Islet of Langerhans (tissue), 1 donor: ENCODE measurements at regions not wholly inside any gene's neighbourhood (a gene's known extent, or its start where the extent isn't known, plus 50 kb on each side); places are given as distances from the start of the nearest gene placed in this dataset.
"Not testable (repeated sequence)": the region's sequence is repeated elsewhere in the genome, so short reads cannot be mapped to it uniquely, and the experiment has no call there.

ENCODE experiments used
- FAIRE-seq: peaks from one replicate; lab custom pipeline; 2011; peaks lifted over from hg19 to GRCh38; lab: Jason Lieb, UNC

DNA sequence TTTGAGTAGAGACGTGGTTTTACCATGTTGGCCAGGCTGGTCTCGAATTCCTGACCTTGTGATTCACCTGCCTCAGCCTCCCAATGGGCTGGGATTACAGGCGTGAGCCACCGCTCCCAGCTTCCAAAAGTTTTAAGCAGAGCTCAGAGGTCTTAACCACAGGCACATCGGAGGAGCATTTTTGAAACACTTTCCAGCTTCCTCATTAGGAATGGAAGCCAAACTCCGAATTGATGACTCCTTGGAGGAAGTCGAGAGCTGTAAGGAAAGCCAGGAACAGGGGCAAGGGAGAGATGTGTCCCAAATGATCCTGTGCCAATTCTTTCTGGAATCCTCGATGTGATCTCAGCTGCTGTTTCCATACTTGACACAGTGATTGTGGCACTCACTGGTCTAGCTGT, 56.2 kb upstream of the CCZ1B start:
- FAIRE-seq: not testable (repeated sequence)

DNA sequence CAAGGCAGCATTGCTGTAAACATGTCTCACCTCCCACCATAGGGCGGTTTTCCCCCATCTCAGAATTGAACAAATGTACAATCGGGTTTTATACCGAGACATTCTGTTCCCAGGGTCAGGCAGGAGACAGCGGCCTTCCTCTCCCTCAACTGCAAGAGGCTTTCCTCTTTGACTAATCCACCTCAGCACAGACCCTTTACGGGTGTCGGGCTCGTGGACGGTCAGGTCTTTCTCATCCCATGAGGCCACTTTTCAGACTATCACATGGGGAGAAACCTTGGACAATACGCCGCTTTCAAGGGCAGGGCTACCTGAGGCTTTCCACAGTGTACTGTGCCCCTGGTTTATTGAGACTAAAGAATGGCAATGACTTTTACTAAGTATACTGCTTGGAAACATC, 57.7 kb upstream of the CCZ1B start:
- FAIRE-seq: not testable (repeated sequence)

DNA sequence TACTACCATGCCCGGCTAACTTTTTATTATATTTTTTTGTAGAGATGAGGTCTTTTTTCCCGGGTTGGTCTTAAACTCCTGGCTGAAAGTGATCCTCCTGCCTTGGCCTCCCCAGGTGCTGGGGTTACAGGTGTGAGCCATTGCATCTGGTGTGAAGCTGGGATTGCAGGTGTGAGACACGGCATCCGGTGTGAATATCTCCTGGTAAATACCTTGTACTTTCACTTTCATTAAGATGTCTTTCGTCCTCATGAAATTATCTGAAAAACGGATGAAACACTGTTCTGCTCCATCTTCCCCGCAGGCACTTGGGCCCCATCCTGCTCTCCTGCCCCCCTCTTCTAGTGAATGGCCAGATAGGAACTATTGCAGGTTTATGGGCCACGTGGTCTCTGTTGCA, 60.1 kb upstream of the CCZ1B start:
- FAIRE-seq: no peak

- not testable (repeated sequence) for FAIRE-seq
Observed at GRCh38 chr7:6888267-6889045, 62.4 kb upstream of the CCZ1B start.

DNA sequence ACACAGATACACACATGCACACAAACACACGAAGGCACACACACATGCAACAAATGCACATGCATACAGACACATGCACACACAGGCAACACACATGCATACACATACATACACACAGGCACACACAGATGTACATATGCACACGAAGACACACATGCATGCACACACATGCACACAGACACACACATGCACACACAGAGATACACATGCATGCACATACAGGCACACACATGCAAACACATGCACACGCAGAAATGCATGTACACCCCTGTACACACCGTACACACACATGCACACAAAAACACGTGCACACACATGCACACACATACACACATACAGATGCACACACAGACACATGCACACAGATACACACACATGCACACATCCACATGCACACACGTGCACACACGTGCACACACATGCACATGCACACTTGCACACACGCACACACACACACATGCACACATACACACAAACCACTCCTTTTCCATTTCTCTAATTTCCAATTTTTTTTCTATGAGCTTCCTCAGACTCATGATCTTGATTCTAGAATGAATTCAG, 63.3 kb upstream of the CCZ1B start:
- FAIRE-seq: no peak

DNA sequence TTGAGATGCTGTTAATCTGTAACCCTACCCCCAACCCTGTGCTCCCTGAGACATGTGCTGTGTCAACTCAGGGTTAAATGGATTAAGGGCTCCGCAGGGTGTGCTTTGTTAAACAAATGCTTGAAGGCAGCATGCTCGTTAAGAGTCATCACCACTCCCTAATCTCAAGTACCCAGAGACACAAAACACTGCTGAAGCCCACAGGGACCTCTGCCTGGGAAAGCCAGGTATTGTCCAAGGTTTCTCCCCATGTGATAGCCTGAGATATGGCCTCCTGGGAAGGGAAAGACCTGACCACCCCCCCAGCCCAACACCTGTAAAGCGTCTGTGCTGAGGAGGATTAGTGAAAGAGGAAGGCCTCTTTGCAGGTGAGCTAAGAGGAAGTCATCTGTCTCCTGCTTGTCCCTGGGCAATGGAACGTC, 76.0 kb upstream of the CCZ1B start:
- not testable (repeated sequence) for FAIRE-seq

- not testable (repeated sequence) for FAIRE-seq
Observed at GRCh38 chr7:6903289-6903688, 77.2 kb upstream of the CCZ1B start.

GRCh38 chr7:6903792-6904191, 77.7 kb upstream of the CCZ1B start:
- FAIRE-seq: not testable (repeated sequence)

GRCh38 chr7:6917258-6917657, 91.2 kb upstream of the CCZ1B start:
- FAIRE-seq: no peak

- FAIRE-seq: not testable (repeated sequence)
Observed at GRCh38 chr7:6919169-6919568, 93.1 kb upstream of the CCZ1B start.

DNA sequence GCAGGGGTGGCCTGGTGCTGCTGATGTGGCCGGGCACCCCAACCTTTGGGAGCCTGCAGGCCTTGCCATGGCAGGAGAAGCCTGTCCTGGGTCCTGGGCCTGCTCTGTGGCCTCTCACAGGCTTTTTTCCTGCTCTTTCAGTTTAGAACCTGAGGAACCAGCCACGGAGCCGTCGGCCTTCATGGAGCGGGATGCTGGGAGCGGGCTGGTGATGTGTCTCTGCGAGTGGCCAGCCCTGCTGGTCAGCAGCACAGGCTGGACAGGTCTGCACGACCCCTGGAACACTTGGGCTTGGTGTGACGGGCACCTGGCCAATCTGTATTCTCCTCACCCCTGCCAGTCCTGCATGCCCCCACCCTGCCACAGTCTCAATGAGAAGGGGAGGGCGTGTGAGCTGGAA, 98.4 kb upstream of the CCZ1B start:
- not testable (repeated sequence) for FAIRE-seq

DNA sequence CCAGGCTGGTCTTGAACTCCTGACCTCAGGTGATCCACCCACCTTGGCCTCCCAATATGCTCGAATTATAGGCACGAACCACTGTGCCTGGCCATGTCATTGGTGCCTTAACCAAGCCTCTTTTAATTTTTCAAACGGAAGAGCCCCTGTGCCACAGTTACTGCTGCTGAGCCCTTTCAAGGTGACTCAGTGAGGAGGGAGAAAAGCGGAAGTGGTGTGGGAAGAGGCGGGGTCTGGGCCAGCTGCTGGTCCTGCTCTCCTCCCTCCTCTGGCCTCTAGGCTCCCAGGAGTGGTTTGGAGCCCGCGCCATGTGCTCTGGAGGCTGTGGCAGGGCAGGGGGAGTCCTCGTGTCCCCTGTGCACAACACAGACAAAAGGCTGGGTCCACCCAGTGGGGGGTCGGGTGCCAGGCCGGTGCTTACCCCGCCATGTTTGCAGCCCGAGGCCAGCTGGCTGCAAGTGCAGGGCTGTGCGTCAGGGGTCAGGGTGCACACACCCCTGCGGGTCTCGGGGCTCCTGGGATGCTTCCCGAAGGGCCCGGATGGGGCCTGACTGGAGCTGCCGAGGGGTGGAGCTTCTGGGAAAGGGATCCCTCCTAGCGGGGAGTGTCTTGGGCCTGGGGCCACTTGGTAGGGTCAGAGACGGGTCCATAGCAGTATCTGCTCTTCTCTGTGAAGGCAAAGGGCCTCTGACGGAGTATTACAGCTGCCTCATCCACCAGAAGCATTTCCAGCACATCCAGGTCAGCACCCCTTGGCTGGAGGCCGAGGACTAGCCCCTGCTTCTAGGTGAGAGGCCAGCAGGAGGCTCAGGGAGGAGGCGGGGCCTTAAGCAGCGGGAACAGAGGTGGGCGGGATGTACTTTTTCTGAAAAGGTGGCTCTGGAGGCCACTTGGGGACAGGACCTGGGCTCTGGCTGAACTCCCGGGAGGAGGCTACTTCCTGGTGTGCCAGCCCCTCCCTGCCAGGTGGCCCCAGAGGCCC, 100.4 kb upstream of the CCZ1B start:
- FAIRE-seq: not testable (repeated sequence)

GRCh38 chr7:6927643-6928042, 101.6 kb upstream of the CCZ1B start:
- FAIRE-seq: not testable (repeated sequence)

DNA sequence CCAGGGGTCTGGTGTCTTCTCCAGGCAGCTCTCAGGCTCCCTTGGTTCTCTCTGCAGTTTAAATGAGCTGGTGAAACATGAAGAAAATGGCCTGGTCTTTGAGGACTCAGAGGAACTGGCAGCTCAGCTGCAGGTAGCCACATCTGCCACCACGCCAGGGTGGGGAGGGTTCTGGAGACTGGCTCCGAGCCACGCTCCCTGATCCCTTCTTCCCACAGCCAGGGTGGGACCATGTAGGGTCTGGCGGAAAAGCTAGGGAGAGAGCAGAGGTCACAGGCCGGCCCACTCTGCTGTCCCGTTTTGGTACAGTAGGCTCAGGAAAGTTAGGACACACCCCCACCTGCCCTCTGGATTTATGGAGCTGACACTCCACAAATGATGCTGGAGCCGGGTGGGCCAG, 103.5 kb upstream of the CCZ1B start:
- not testable (repeated sequence) for FAIRE-seq

DNA sequence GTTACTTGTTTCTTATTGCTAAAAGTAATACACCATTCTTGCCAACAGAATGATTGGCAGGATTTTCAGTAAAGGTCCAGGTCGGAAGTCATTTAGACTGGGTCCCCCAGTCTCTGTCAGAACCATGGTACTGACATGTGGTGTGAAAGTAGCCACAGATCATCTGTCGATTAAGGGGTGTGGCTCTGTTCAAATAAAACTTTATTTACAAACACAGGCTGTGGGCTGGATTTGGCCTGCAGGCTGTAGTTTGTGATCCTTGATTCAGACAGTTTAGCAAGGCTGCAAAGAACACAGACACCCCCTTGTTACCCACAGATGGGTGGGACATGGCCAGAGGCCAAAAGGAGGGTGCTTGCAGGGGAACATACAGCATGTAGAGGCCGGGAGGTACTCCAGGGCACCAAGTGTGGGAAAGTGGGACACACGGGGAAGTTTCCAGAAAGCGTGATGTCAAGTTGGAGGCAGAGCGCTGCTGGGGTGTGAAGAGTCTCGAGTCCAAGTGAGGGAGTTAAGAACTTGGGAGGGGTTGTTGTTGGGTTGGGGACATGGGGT, 104.1 kb upstream of the CCZ1B start:
- not testable (repeated sequence) for FAIRE-seq

- FAIRE-seq: not testable (repeated sequence)
Observed at GRCh38 chr7:6930787-6931186, 104.7 kb upstream of the CCZ1B start.

GRCh38 chr7:6931456-6931855, 105.4 kb upstream of the CCZ1B start:
- FAIRE-seq: not testable (repeated sequence)

DNA sequence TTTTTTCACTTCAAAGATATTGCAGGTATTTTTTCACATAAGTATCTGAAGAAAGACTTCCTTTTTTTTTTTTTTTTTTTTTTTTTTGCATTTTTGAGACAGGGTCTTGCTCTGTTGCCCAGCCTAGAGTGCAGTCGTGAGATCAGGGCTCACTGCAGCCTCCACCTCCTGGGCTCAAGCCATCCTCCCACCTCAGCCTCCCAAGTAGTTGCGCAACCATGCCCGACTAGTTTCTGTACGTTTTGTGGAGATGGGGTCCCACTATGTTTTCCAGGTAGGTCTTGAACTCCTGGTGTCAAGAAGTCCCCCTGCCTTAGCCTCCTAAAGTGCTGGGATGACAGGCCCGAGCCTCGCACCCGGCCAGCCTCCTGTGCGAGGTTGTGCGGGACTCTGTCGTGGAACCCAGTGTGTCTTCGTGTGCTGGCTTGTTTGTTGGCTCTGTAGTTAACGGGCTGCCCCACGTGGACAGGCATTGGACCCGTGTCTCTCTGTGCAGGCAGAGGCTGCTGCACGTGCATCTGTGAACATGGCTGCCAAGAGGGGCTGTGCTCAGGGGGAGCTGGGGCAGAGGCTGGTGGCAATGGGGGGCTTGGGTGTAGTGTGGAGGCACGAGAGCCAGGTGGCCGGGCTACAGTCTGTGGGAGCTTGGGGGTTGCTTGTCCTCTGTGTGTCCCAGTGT, 108.0 kb upstream of the CCZ1B start:
- not testable (repeated sequence) for FAIRE-seq

GRCh38 chr7:6934981-6935380, 108.9 kb upstream of the CCZ1B start:
- no peak for FAIRE-seq

DNA sequence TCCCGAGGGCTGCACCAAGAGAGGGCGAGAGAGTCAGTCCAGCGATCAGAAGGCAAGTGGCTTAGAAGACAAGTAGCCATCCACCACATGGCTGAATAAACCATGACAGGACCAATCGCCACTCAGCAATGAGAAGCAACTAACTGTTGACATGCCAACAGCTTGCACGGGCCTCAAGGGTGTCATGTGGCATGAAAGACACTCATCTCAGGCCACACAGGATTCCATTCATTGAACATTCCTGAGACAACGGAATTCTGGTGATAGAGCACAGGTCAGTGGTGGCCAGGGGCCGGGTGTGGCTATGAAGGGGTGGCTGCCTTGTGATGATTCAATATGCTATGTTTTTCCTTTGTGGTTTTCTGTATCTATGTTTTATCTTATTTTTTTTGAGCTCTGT, 110.6 kb upstream of the CCZ1B start:
- FAIRE-seq: not testable (repeated sequence)

- not testable (repeated sequence) for FAIRE-seq
Observed at GRCh38 chr7:6937746-6938145, 111.7 kb upstream of the CCZ1B start.

DNA sequence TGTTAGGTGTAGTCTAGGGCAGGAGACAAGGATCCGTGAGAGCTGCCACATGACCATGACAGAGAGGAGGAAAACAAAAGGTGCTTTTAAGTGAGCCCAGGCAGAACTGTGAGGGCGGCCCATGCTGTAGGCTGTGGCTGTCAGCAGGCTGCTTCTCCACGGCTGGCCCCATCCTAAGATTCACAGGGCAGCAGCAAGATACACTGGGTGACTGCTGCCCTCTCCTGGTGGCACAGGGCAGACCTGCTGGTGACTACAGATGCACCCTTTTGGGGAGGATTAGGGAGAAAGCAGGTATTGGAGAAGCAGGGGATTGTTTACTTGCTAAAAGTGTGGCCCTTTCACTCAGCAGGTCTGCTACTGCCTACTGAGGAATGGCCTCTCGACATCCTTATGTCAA, 112.2 kb upstream of the CCZ1B start:
- not testable (repeated sequence) for FAIRE-seq
